Stimulated activated CD8-positive, alpha-beta memory T cell treated with anti-CD3 and anti-CD28 coated beads, Interleukin-15, amount 100 ng/mL, for 24 hours (primary cell): ENCODE measurements at regions not wholly inside any gene's neighbourhood (a gene's known extent, or its start where the extent isn't known, plus 50 kb on each side); places are given as distances from the start of the nearest gene placed in this dataset.
"Not testable (repeated sequence)": the region's sequence is repeated elsewhere in the genome, so short reads cannot be mapped to it uniquely, and the experiment has no call there.

ENCODE experiments used
- DNase-seq: peaks from one replicate; pipeline ENCODE4 v3.0.0-alpha.2; 2020; ENCODE audit warnings: low read depth

DNA sequence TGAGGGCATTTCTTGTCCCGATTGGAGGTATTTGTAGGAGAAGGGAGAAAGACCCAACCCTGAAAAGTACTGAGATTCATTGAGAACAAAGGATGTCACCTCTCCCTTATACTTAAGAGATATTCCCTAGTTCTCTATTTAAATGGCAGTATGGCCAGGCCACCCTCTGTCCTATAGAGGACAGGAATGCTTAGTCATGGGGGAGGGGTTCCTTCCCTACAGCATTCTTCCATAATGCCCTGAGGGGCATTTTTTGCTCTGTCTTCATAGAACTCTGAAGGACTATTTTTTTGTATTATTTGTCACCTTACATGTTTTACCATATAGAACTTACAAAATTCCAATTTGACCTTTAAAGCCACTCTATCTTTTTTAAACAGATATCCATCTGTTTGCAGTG, 176.3 kb downstream of the TMEM161B start:
- no peak for DNase-seq

DNA sequence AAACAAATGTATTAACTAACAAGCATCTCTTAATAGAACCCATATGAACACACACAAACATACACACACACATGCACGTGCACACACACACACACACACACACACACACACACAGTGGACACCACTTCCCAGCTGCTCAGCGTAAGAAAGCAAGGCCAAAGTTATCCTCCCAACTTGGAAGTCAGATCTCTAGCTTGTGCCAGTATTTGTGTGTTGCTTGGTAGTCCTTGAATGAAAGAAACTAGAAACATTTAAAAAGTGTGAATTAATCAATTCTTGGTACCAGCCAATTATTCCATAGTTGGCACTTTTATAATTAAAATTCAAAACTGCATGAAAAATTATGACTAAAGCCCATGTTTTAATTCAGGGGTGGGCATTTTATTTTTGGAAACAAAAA, 178.1 kb downstream of the TMEM161B start:
- no peak for DNase-seq

DNA sequence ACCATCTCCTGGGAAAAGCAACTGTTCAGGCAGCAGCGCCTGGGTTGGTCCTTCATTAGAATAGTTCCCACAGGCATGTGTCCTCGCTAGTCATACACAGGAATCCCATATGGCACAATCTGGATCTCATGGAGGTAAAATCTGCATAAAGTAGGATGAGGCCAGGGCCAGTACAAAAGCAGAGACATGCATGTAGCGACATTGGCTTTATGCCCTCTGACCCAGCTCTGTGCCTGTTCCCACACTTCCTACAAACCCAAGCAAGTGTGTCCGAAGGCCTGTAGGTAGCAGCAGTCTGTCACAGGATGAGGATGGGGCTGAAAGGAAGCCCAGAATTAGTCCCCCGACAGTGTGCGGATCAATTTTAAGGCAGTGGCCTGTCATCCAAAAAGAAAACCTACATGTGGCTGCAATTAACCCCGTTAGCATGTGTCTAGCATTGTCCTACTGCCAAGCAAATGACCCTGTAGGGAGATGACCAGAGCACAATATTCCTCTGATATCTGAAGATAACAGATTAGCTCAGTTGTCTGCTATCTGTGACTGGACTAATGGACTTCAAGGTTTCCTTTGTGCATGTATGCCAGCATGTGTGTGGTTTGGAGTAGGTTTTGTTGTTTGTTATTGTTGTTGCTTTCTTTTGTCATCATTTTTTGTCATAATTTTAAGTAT, 178.8 kb downstream of the TMEM161B start:
- no peak for DNase-seq

DNA sequence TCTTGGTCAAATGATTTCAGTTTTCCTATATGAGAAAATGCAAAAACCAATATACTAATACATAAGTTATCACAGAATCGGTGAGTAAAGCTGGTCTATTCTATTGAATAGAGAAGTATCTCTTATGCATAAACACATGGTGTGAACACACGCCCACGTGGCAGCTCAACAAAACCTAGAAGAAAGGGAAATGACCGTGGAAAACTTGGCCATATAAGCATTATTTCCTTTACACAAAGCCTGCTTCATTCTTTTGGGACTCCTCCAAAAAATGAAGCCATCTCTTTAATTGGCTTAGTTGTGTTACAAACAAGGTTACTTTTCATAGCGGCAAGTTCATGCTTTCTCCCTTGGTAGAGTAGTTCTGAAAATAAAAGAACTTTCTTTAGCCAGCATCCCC, 183.2 kb downstream of the TMEM161B start:
- DNase-seq, result no peak

DNA sequence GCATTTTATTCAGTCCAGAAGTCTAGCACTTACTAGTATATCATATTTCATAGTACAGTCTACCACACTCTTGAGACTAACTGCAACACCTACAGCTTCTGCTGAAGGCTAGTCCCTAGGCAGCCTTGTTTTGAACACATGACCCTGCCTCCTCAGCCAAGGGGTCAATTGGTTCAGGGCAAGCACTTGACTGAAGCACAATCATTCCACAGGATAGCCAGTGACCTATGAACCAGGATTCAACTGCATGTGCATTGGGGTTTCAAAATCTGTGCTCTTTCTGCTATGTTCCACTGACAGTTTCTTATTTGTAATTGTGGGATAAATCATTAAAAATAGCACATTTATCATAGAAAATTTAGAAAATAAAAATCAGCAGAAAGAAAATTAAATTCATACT, 186.8 kb downstream of the TMEM161B start:
- no peak for DNase-seq

DNA sequence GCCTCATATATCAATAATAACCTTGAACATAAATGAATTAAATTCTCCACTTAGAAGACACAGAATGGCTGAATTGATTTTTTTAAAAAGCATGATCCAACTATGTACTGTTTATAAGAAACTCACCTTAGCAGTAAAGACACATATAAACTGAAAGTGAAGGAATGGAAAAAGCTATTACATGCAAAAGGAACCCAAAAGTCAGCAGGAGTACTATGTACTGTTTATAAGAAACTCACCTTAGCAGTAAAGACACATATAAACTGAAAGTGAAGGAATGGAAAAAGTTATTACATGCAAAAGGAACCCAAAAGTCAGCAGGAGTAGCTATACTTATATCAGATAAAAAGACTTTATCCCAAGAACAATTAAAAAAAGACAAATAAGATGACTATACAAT, 204.8 kb downstream of the TMEM161B start:
- no peak for DNase-seq

DNA sequence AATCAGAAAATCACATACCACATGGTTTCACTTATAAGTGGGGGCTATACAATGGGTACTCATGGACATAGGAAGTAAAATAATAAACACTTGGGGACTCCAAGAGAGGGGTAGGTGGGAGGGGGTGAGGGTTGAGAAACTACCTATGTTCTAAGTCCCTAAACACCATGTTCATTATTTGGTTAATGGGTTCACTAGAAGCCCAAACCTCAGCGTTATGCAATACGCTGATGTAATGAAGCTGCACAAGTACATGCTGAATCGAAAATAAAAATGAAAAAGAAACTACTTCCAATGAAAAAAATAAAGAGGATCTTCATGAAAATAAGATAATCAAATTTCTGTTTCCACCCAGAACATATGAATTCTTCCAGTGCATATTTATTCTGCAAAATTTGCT, 208.5 kb downstream of the TMEM161B start:
- no peak for DNase-seq

DNA sequence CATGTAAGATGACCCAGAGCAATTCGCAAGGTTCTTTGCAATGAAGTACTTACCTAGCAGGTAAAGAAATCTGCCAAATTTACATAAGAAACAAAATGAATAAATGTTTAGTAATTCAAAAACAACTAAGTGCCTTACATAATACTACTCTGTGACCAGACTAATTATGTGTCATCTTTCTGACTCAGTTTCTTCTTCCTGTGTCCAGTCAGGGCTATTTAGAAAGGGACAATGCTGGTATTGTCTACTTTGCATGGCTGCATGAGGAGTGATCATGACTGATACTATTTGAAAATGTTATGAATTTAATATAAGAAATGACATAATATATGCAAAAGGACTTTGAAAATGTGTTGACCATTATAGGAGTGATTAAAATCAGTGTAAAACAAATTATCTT, 210.0 kb downstream of the TMEM161B start:
- no peak for DNase-seq

DNA sequence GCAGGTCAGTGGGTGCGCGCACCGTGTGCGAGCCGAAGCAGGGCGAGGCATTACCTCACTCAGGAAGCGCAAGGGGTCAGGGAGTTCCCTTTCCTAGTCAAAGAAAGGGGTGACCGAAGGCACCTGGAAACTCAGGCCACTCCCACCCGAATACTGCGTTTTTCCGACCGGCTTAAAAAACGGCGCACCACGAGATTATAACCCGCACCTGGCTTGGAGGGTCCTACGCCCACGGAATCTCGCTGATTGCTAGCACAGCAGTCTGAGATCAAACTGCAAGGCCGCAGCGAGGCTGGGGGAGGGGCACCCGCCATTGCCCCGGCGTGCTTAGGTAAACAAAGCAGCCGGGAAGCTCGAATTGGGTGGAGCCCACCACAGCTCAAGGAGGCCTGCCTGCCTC, 216.2 kb downstream of the TMEM161B start:
- DNase-seq, result not testable (repeated sequence)

DNA sequence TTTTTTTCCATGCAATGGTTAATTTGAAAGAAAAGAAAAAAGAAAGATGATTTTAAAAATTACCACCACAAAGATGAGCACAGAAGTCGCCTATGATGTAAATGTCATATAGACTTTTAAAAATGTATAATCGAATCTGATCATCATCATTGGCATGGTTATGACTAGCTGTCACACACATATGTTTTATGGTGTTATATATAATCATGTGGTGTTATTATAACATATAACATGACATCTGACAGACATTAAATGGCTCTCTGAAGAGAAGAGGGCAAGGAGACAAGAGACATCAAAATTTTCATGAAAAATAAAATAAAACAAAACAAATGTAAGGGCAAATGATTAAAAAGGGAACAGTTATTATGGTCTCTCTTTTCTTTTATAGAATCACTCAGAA, 217.5 kb downstream of the TMEM161B start:
- no peak for DNase-seq

DNA sequence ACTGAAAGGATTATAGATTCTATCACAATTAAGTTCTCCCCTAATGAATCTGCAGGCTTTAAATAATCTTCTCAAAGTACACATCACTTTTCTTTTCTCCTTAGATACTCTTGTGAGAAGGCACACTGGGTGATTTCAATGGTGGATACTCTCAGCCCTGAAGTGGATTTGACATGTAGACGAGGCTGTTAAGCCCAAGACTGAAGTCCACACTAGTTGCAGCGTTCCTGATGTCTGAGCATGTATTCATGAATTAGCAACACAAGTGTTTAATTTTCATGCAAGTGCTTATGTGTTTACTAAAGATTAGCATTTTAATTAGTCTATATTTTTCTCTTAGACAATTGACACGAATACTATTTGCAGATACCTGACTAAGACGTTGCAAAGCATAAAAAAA, 218.9 kb downstream of the TMEM161B start:
- DNase-seq, result no peak

DNA sequence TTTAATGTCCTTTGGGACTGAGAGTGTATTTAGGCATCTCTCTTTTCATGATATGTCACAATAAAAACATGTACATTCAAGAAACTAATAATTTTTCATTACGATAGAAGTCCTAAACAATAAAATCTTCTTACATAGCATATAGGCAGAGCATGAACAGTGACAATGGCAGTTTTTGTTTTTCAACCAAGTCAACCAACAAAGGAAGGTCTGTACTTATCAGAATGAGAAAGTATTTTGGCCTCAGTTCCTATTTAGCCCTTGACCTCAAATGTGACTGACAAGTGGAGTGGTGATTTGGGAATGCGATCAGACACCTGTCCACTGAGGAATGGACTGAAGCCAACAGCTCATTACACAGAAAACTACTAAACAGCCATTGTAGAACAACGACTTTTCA, 219.5 kb downstream of the TMEM161B start:
- DNase-seq, result no peak

DNA sequence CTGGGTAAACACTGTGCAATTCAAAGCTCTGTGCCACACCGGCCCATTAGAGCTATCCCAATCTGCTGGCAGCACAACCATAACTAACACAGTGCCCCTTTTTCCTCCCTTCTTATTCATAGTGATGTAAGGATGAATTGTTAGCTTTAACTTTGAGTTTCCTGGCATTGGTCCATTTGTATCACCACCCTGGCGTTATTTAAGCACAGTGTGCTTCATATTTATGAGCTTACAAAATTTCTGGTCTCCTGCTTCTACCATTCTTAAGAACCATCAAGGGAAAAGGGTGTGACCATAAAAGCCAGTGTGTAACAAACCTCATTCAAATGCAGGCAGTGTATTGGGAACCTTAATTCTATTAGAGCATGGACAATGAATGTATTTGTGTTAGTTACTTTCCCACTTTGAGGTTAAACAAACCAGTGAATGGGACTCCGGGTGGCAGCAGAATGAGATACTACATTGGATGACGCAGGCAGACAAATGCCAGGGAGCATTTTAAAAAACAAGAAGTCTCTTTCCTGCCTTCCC, 222.6 kb downstream of the TMEM161B start:
- DNase-seq, result no peak

DNA sequence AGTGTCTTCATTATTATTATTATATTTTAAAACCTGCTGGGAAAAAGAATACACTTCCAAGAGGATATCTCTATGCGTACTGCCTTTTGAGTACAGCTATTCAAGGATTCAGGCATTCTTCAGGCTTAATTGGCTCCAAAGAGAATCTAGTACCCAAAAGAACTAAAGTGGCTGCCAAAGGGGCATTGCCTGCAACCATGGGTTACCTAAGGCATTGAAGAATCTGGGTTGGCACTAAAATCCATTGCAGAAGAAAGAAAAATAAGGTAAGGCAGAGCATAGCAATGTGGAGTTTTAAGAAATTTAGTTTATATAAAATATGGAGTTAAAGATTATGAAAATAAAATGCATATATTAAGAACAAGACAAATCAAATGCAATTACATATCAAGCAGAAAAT, 223.5 kb downstream of the TMEM161B start:
- no peak for DNase-seq

DNA sequence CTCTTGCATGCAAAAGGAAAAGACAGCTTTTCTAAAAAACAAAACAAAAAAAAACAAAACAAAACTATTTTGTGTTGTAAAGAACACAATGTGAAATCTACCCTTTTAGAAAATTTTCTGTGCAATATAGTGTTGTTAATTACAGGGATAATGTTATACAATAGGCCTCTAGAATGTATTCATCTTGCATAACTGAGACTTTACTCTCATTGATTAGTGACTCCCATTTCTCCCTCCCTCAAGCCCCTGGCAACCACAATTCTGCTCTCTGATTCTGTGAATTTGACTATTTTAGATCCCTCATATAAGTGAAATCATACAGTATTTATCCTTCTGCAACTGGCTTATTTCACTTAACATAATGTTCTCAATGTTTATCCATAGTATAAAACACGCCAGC, 234.1 kb downstream of the TMEM161B start:
- no peak for DNase-seq

DNA sequence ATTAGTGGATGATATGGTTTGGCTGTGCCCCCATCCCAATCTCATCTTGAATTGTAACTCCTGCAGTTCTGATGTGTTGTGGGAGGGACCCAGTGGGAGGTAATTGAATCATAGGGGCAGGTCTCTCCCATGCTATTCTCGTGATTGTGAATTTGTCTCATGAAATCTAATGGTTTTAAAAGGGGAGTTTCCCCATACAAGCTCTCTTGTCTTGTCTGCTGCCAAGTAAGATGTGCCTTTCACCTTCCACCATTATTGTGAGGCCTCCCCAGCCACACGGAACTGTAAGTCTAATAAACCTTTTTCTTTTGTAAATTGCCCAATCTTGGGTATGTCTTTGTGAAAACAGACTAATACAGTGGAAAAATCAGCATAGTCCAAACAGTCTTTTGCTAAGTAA, 235.5 kb downstream of the TMEM161B start:
- no peak for DNase-seq

DNA sequence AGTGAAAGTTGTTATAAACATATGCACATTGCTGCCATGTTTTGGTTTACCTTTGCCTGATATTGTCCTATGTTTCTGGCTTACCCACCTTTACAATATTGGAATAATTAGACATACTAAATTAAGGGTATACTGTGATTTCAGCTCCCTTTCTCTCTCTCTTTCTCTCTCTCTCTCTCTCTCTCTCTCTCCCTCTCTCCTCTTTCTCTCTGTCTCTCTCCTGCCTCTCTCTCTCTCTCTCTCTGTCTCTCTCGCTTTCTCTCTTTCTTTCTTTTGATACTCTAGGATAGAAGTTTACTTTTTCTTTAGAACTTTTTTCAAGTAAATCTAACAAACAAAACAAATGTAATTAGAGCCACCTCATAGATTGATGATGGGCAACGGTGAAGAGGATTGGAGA, 239.6 kb downstream of the TMEM161B start:
- no peak for DNase-seq

DNA sequence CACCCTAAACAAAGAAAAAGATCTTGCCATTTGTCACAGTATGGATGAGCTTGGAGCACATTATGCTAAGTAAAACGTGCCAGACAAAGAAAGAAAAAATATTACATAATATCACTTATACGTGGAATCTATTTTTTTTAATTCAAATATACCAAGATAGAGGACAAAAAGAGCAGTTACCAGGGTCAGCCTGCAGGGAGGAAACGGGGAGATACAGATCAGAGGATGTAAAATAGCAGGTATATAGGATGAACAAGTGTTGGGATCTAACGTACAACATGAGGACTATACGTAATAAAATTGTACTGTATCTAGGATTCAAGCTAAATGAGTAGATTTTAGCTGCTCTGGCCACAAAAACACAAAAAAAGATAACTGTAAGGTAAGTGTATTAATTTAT, 247.5 kb downstream of the TMEM161B start:
- no peak for DNase-seq

DNA sequence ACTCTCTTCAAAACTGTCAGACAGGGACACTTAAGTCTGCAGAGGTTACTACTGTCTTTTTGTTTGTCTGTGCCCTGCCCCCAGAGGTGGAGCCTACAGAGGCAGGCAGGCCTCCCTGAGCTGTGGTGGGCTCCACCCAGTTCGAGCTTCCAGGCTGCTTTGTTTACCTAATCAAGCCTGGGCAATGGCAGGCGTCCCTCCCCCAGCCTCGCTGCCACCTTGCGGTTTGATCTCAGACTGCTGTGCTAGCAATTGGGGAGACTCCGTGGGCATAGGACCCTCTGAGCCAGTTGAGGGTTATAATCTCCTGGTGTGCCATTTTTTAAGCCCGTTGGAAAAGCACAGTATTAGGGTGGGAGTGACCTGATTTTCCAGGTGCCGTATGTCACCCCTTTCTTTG, 253.7 kb downstream of the TMEM161B start:
- not testable (repeated sequence) for DNase-seq

DNA sequence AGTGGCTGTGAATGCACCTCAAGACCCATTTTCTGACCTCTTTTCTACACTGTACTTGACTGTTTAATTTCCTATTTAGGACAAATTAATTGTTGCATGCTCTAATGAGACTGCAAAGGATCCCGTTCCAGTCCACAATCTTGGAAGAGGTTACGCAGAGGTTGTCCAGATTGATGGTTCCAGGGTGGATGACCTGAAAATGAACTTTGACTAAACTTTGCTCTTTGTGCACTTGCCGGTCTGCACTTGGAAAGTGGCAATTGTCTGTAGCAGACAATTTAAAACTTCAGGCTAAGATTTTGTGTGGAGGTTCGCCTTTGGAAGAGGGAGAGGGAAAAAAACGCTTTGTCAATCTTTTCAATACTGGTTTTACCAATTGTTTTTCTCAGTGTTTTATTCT, 267.8 kb downstream of the TMEM161B start:
- DNase-seq, result no peak

DNA sequence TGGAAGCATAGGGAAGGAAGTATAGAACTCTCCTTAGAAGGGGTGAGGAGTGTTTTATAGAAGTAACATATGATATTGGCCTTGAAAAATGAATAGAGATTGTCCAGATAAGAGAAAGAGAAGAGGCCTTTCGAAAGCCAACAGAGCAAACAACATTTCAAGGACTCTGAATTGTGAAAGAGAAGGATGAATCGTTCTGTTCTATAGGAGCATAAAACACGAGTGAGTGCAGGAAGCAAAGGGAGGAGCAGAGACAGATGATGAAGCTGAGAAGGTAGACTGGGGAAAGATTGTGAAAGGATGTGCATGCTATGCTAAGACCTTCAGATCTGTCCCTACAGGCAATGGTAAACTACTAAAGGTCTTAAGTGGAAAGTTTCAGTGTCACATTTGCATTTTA, 271.0 kb downstream of the TMEM161B start:
- DNase-seq, result no peak

DNA sequence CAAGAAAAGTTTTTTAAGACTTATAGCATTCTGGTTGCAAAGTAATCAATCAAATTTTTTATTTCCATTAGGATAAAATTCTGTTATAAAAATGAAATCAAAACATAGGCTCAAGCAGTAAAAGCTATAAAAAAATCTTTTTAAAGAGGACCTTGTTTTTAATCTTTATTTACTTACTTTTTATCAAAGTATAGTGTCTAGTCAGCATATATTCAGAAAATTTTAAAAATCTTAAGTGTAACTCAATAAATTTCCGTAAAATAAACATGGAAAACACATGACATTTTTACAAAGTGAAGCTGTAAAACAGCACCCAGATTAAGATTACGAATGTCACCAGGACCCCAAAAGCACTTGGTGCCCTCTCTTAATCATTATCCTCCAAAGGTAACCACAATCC, 302.4 kb downstream of the TMEM161B start:
- DNase-seq, result no peak

DNA sequence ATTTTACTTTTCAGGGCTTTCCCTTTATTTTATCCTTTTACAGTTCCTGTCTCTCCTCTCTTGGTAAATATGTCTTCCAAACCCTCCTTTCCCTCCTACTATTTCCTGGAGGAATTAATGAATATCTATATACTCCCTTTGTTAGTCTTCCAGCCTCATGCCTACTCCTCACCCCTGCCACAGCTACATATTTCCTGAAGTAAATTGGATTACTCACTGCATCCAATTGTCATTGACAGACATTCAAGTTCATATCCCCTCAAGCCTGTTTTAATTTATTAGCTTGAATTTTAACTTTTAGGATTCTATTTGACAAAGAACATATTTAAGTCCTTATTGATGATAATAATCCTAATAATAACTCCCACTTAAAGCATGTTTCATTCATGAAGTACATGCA, 314.5 kb downstream of the TMEM161B start:
- DNase-seq, result no peak

DNA sequence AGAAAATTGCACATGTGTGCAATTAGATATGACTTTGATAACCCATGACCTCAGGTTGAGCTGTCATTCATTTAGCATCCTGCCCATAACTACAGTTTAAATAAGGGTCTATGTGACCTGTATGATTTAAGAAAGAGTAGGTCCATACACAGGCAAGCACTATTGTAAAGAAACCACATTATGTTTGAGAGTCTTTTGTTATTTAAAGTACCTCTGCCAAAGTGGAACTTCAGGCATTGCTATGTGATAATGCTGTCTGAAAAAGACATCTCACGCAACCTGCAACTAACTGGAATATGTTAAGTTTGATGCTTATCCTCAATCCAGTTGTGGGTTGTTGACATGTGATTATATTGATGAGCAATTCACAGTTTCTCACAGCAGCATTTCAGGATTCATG, 317.0 kb downstream of the TMEM161B start:
- no peak for DNase-seq
